HL-60 (cell line): ENCODE measurements at regions not wholly inside any gene's neighbourhood (a gene's known extent, or its start where the extent isn't known, plus 50 kb on each side); places are given as distances from the start of the nearest gene placed in this dataset.

ENCODE experiments used
- DNase-seq, 2 experiments: peaks; one replicate each; pipeline ENCODE4 v3.0.0-alpha.2; 2010 to 2020; ENCODE audit warnings: low read depth in 1 of 2, low spot score in 1 of 2
- H3K27ac ChIP-seq: fragments of 250-450 bp; sonication (Bioruptor Pico); replicated peaks from 2 replicates; pipeline ENCODE4 v1.5.1; 2020; ENCODE audit warnings: mild to moderate bottlenecking, moderate library complexity
- H3K27me3 ChIP-seq: fragments of 250-450 bp; sonication (Bioruptor Pico); 2 replicates; pipeline ENCODE4 v1.5.1; 2021; ENCODE audit warnings: mild to moderate bottlenecking, moderate library complexity; ENCODE audit not compliant: insufficient read depth, poor library complexity, severe bottlenecking
- H3K4me3 ChIP-seq: replicated peaks from 2 replicates; pipeline ENCODE4 v1.5.1; 2011; ENCODE audit warnings: mild to moderate bottlenecking, control low read depth, low read length; ENCODE audit not compliant: insufficient read depth
- CTCF ChIP-seq: IDR thresholded peaks from one replicate; pipeline ENCODE4 v1.5.1; 2011; ENCODE audit warnings: low read length, control low read depth, inconsistent platforms; ENCODE audit not compliant: insufficient read depth
- GABPA ChIP-seq: IDR thresholded peaks from 2 replicates; pipeline ENCODE4 v1.6.1; 2012; ENCODE audit warnings: low read depth
- POLR2AphosphoS5 ChIP-seq: IDR thresholded peaks from 2 replicates; pipeline ENCODE4 v1.6.1; 2012; ENCODE audit warnings: low read depth
- REST ChIP-seq: IDR thresholded peaks from 2 replicates; pipeline ENCODE4 v1.6.1; 2012; ENCODE audit warnings: low read depth; ENCODE audit not compliant: insufficient replicate concordance
- SPI1 ChIP-seq: IDR thresholded peaks from 2 replicates; pipeline ENCODE4 v1.6.1; 2012; ENCODE audit warnings: low read depth, mild to moderate bottlenecking, borderline replicate concordance

GRCh38 chr20:54772893-54773642 is 297.7 kb downstream of the DOK5 start:
- DNase-seq = no peak
- Histone ChIP-seq H3K4me3 (no peak overlapping the region), H3K27me3 (no peaks in the 10 kb centered on the region), H3K27ac (no peak overlapping the region)
- TF ChIP-seq SPI1 (no peak), CTCF (no peak), REST (no peak), GABPA (no peak), POLR2AphosphoS5 (no peak)

GRCh38 chr20:54766483-54766882 is 291.1 kb downstream of the DOK5 start:
- no peak for TF ChIP-seq GABPA
- TF ChIP-seq CTCF = no peak
- TF ChIP-seq POLR2AphosphoS5 = no peak
- Histone ChIP-seq H3K4me3 (no peak overlapping the region), H3K27ac (no peak overlapping the region), H3K27me3 (no peaks in the 10 kb centered on the region)
- no peak for DNase-seq

GRCh38 chr20:54763366-54763765 is 288.0 kb downstream of the DOK5 start:
- TF ChIP-seq GABPA (no peak), POLR2AphosphoS5 (no peak), REST (no peak), SPI1 (no peak), CTCF (no peak)
- no peak for DNase-seq
- no peak overlapping the region for H3K27ac ChIP-seq
- no peaks in the 10 kb centered on the region for H3K27me3 ChIP-seq
- H3K4me3 ChIP-seq = no peak overlapping the region

GRCh38 chr20:54759589-54759988 is 284.2 kb downstream of the DOK5 start:
- no peak for DNase-seq
- Histone ChIP-seq H3K4me3 (no peak overlapping the region), H3K27ac (no peak overlapping the region), H3K27me3 (no peaks in the 10 kb centered on the region)
- TF ChIP-seq POLR2AphosphoS5 = no peak
- no peak for TF ChIP-seq GABPA
- TF ChIP-seq REST = no peak
- TF ChIP-seq SPI1 = no peak
- no peak for TF ChIP-seq CTCF
